Nephron progenitor cell (in vitro differentiated cells): ENCODE measurements at regions not wholly inside any gene's neighbourhood (a gene's known extent, or its start where the extent isn't known, plus 50 kb on each side); places are given as distances from the start of the nearest gene placed in this dataset.

ENCODE experiments used
- DNase-seq: peaks from one replicate; pipeline ENCODE4 v3.0.0; 2021
- H3K27ac Mint-ChIP-seq: 2 replicates; pipeline ENCODE4 v1.8.0; 2021; ENCODE audit warnings: mild to moderate bottlenecking, moderate library complexity, mixed read lengths
- H3K27me3 Mint-ChIP-seq: 2 replicates; pipeline ENCODE4 v1.8.0; 2021; ENCODE audit warnings: mild to moderate bottlenecking, low read depth, mixed read lengths; ENCODE audit not compliant: poor library complexity
- H3K36me3 Mint-ChIP-seq: 2 replicates; pipeline ENCODE4 v1.8.0; 2021; ENCODE audit warnings: low read depth, mixed read lengths
- H3K4me1 Mint-ChIP-seq: 2 replicates; pipeline ENCODE4 v1.8.0; 2021; ENCODE audit warnings: mixed read lengths
- H3K4me3 Mint-ChIP-seq: 2 replicates; pipeline ENCODE4 v1.8.0; 2021; ENCODE audit warnings: mild to moderate bottlenecking, moderate library complexity, mixed read lengths
- H3K9me3 Mint-ChIP-seq: 2 replicates; pipeline ENCODE4 v1.8.0; 2021; ENCODE audit warnings: mild to moderate bottlenecking, moderate library complexity, mixed read lengths
- CTCF ChIP-seq: fragments of 200-600 bp; sonication (generic); IDR thresholded peaks from 2 replicates; pipeline ENCODE4 v1.5.0; 2021; ENCODE audit warnings: antibody characterized with exemption

GRCh38 chr18:37636831-37637477 is 71.4 kb upstream of the CELF4 start:
- Mint-ChIP-seq H3K4me1 (no peaks in the 10 kb centered on the region), H3K4me3 (no peak overlapping the region), H3K27ac (no peak overlapping the region), H3K9me3 (no peaks in the 10 kb centered on the region), H3K36me3 (no peaks in the 10 kb centered on the region), H3K27me3 (peaks cover 15% of the 10 kb centered on the region)
- DNase-seq = no peak
- no peak for TF ChIP-seq CTCF

- peaks cover 13% of the 10 kb centered on the region for H3K27me3 Mint-ChIP-seq
These were observed 68.9 kb upstream of the CELF4 start for GRCh38 chr18:37634516-37634915.

GRCh38 chr18:37631422-37631821 is 65.8 kb upstream of the CELF4 start:
- Mint-ChIP-seq H3K9me3 (no peaks in the 10 kb centered on the region), H3K4me3 (no peak overlapping the region), H3K27me3 (peaks cover 19% of the 10 kb centered on the region), H3K27ac (no peak overlapping the region), H3K36me3 (no peaks in the 10 kb centered on the region), H3K4me1 (peaks cover 6% of the 10 kb centered on the region)
- TF ChIP-seq CTCF = no peak
- no peak for DNase-seq

More at GRCh38 chr18:37634516-37634915, 68.9 kb upstream of the CELF4 start:
- TF ChIP-seq CTCF = no peak
- no peaks in the 10 kb centered on the region for H3K36me3 Mint-ChIP-seq
- no peaks in the 10 kb centered on the region for H3K4me1 Mint-ChIP-seq
- no peak overlapping the region for H3K27ac Mint-ChIP-seq
- H3K4me3 Mint-ChIP-seq = no peak overlapping the region
- DNase-seq = no peak
- H3K9me3 Mint-ChIP-seq = no peaks in the 10 kb centered on the region

- no peak overlapping the region for H3K4me3 Mint-ChIP-seq
- no peaks in the 10 kb centered on the region for H3K9me3 Mint-ChIP-seq
- no peaks in the 10 kb centered on the region for H3K36me3 Mint-ChIP-seq
- no peak for DNase-seq
- no peak overlapping the region for H3K27ac Mint-ChIP-seq
- H3K27me3 Mint-ChIP-seq = peaks cover 19% of the 10 kb centered on the region
- peaks cover 15% of the 10 kb centered on the region for H3K4me1 Mint-ChIP-seq
- TF ChIP-seq CTCF = no peak
These were observed 64.7 kb upstream of the CELF4 start for GRCh38 chr18:37630334-37630733.

GRCh38 chr18:37628470-37629220 is 63.0 kb upstream of the CELF4 start:
- Mint-ChIP-seq H3K36me3 (no peaks in the 10 kb centered on the region), H3K4me1 (peaks cover 18% of the 10 kb centered on the region), H3K4me3 (no peak overlapping the region), H3K27me3 (peaks cover 17% of the 10 kb centered on the region), H3K27ac (no peak overlapping the region), H3K9me3 (no peaks in the 10 kb centered on the region)
- no peak for TF ChIP-seq CTCF
- no peak for DNase-seq

GRCh38 chr18:37624318-37624717 is 58.7 kb upstream of the CELF4 start:
- Mint-ChIP-seq H3K27me3 (peaks cover 10% of the 10 kb centered on the region), H3K9me3 (no peaks in the 10 kb centered on the region), H3K27ac (no peak overlapping the region), H3K4me1 (peaks cover 18% of the 10 kb centered on the region), H3K36me3 (no peaks in the 10 kb centered on the region), H3K4me3 (no peak overlapping the region)
- no peak for TF ChIP-seq CTCF
- no peak for DNase-seq
